ENCODE measurements at regions not wholly inside any gene's neighbourhood (a gene's known extent, or its start where the extent isn't known, plus 50 kb on each side); places are given as distances from the start of the nearest gene placed in this dataset.
"Not testable (repeated sequence)": the region's sequence is repeated elsewhere in the genome, so short reads cannot be mapped to it uniquely, and the experiment has no call there.

DNA sequence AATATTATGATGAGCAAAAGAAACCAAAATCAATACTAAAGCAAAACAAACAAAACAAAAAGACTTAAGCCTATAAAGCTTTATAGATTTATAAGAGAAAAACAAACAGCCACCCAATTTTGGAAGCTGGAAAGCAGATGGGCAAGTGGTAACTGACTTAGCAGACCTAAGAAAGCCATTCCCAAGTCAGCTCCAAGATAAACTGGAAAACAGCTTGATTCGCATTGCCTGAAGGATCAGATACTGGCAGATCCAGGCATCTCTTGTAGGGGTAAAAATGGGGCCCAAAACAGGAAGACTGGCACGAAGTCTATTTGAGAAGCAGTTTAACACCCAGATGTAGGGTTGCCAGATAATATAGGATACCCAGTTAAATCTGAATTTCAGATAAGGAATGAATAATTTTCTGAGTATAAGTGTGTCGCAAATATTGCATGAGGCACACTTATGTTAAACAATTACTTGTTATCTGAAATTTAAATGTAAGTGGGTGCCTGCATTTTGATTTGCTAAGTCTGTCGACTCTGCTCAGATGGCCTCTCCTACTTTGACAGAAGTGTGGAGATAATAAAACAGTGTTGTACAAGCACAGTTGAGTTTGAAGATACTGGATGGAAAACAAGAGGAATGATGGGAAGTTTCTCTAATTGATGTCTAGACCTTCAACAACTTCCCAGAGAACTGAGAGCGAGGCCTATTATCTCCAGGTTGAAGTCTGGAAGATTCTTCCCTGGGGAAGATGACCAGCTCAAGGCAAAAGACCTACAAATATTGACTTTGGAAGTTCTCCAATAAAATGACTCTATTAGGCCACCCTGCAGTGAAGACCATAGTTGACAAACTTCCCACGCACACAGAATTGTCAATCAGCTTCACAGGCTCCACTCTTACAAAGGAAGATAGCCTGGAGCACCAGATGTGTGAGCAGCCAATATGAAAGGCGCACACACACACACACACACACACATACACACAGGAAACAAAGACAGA, 113.4 kb downstream of the FAM50B start:
- no peak for DNase-seq

DNA sequence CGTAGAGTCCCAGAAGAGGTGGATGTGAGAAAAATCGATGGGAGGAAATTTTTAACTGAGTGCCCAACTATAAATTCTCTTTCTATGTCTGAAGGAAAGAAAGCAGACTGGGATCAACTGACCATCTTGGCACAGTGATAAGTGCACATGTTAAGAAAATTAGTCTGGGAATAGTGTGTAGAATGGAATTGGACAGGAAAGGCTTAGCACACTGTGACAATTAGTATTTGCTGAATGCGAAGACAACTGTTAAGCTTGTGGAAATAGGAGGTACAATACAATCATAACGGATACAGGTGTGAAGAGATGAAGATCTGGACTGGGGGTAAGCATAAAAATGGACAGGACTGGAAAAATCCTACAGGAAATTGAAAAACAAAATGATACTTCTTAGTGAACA, 114.3 kb downstream of the FAM50B start:
- DNase-seq, result no peak

DNA sequence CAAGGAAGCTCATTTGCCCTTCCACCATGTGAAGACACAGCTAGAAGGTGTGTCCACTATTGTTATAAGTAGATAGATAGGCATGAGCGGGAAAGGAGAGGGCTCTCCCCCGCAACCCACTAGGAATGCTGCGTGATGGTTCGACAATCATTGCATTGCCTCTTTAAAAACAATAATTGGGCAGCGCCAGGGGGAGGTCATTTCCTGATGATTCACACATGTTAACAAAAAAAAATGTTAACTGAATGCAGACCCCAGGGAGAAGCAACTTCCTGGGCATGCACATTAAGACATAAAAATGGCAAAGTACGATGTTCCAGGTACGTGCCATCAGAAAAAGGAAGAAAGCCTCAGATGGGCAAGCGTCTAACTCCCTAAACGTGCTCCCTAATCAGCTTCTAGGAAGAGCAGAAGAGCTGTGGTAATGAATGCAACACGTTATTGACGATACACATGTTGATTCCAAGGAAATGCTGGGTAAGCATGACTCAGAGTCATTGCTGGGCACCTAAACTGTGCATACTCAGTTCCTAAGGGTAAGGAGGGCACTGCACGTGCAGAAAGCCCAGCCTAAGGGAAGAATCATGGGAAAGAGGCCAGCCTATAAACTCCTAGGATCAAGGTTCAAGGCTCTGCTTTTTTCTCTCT, 113.7 kb downstream of the FAM217A start:
- no peak for DNase-seq

DNA sequence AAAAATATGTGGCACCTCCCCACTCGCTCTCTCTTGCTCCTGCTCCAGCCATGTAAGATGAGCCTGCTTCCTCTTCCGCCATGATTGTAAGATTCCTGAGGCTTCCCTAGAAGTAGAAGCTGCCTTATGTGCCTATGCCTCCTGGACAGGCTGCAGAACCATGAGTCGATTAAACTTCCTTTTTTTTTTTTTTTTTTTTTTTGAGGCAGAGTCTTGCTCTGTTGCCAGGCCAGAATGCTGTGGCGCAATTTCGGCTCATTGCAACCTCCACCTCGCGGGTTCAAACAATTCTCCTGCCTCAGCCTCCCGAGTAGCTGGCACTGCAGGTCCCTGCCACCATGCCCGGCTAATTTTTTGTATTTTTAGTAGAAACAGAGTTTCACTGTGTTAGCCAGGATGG, 112.5 kb downstream of the FAM217A start:
- DNase-seq, result no peak

GRCh38 chr6:3970097-3970496, 108.8 kb downstream of the FAM217A start:
- no peak for DNase-seq

GRCh38 chr6:3973152-3973551, 105.8 kb downstream of the FAM217A start:
- DNase-seq, result not testable (repeated sequence)

GRCh38 chr6:3977875-3978711, 100.8 kb downstream of the FAM217A start:
- DNase-seq, result peak; percentile 3

- DNase-seq, result not testable (repeated sequence)
Measured at GRCh38 chr6:3978966-3979365, 100.0 kb downstream of the FAM217A start.

- no peak for DNase-seq
Measured at GRCh38 chr6:3981917-3982316, 97.0 kb downstream of the FAM217A start.

GRCh38 chr6:3983778-3984177, 95.2 kb downstream of the FAM217A start:
- DNase-seq, result no peak

DNA sequence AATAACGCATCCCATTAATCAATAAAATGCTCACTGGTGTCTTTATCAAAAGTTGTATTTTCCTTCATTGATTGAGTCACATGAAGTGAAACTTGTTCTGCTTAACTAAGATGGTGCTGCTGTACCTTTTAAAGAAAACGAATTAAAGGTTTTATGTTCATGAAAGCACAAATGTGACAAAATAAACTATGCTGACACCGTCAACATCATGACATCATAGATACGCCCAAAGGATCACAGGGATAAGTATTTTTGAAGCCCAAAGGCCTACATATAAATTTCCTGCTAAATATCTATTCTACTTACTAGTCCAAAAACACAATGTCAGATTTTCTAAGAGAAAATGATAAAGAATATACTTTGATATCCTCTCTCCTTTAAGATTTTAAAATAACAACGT, 94.4 kb downstream of the FAM217A start:
- no peak for DNase-seq

DNA sequence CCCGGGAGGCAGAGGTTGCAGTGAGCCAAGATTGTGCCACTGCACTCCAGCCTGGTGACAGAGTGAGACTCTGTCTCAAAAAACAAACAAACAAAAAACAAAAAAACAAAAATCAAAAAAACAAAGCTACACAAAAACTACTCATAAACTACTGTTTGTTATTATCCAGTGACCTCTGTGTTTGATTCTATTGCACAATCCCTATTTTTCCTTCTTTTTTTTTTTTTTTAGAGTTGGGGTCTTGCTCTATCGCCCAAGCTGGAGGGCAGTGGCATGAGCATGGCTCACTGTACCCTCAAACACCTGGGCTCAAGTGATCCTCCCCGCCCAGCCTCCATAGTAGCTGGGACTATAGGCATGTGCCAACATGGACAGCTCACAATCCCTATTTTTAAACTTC, 92.7 kb downstream of the FAM217A start:
- DNase-seq, result no peak

DNA sequence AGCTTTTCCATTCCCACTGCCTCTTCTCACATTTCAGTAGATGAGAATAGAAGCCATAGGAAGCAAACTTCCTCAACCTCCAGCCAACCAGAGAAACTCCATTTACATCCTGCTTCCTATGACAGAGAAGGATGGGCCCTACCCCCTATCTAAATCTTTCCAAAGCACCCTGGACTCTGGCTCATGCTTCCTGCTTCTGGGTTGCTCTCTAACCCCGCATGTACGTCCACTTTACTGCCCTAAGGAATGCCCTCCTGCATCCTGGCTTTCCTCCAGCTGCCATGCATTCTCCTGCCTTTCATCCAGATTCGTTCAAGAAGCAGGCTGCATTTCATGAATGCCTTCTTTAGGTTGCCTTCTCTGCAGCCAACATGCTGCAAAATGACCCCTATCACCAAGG, 91.9 kb downstream of the FAM217A start:
- DNase-seq, result no peak

- DNase-seq, result no peak
Measured at GRCh38 chr6:3987576-3987975, 91.4 kb downstream of the FAM217A start.

- DNase-seq, result peak; percentile 72
Measured at GRCh38 chr6:3990692-3991491, 88.0 kb downstream of the FAM217A start.

DNA sequence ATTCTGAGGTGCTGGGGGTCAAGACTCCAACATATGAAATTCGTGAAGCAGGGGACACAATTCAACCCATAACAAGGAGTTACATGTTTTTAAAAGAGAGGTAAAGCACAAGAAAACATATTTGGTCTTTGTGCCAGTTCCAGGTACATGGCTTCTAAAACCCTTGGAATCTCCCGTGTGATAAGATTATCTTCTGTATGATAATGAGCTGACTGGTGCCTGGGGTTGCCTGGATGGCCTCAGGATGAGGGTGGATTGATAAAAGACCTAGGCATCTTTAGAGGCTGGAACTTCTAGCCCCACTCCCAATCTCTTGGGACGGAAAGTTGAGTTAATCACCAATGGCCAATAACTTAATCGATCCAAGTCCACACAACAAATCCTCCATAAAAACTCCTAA, 87.0 kb downstream of the FAM217A start:
- DNase-seq, result no peak

DNA sequence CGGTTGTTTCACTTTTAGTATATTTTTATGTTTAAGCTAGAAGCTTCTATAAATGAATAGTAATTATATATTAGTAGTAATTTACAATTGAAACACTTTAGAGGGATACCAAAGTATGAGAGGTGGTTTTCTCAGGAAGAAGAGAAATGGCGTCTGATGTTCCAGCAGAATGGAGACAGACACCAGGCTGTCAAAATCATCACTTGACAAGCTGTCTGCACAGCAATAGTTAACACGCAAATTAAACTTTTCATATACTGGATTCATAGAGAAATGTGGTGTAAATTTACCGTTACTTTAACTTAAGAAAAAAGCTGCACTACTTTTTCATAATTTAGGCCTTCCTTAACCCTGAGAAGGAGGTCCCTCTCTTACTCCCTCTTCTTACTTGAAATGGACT, 82.6 kb downstream of the FAM217A start:
- DNase-seq, result no peak

DNA sequence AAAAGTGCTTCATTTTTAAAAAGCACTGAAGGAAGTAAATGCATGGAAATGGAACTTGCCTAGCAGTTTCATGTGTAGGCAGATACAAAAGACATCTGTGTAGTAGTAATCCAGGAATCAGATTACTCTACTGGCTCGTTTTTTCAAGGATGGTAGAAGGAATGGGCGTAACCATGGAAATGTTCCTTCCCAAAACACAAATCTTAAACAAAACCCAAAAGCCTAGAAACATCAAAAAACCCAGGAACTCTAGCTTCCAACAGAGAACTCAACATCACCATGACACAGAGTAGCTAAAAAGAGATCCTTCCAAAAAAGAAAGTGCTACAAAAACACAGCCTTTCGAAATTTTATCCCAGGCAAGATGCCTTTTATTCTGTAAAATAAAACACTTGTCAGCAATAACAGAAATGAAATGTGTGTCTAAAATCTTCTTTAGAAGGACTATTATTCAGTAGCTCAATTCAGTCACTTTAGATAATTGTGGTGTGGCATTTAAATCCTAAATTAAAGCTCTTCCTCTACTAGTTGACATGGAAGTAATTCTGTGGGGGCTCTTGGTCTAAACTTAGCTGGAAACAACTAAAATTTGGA, 81.7 kb downstream of the FAM217A start:
- no peak for DNase-seq

DNA sequence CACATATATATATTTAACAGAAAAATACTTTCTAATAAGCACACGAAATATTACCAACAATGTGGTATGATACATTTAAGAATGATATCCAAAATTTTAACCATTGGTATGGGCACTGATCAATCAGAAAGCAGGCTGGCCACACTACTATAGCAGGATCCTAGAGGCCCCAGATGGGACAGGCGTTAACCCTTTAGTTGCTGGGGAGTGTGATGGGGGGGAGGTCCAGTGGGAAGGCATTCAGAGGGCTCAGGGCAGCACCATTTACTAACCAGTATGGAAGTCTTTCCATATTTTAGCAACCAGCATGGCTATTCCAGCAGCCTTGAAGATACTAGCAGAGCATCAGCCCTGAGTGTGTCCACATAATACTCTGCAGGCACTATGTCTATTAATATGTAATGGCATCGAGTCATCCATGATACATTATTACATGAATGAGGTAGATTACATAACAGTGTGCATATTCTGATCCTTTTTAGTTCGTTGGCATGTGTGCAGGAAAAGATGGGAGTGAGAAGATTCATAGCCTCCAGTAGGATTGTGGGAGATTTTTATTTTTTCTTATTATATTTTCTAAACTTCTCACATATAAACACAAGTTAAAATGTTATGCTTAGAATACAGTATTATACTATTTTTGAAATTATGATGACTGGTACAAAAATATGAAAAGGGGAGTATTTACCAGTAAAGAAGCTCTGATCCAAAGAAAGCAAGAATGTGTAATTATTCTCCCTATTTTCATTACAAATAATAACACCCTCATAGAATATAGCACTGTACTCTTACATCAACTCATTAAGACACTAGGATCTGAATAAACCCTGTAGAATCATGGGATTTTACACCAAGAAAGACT, 78.9 kb downstream of the FAM217A start:
- DNase-seq, result no peak

GRCh38 chr6:4004249-4004648, 74.7 kb downstream of the FAM217A start:
- no peak for DNase-seq
